Peyer's patch (tissue), 4 donors: ENCODE measurements at regions not wholly inside any gene's neighbourhood (a gene's known extent, or its start where the extent isn't known, plus 50 kb on each side); places are given as distances from the start of the nearest gene placed in this dataset.

Experiments used
- DNase-seq, 3 donors: peaks; one replicate each; pipeline ENCODE4 v3.0.0-alpha.2; 2017 to 2019
- H3K27ac ChIP-seq, 4 donors: fragments of 200-600 bp; sonication (generic); one replicate each; pipeline ENCODE4 v1.5.1; 2016 to 2019
- H3K27me3 ChIP-seq, 2 donors: fragments of 200-600 bp; sonication (generic); one replicate each; pipeline ENCODE4 v1.5.1; 2019
- H3K36me3 ChIP-seq, 3 donors: fragments of 200-600 bp; sonication (generic); one replicate each; pipeline ENCODE4 v1.5.1; 2016 to 2019
- H3K4me1 ChIP-seq, 4 donors: fragments of 200-600 bp; sonication (generic); one replicate each; pipeline ENCODE4 v1.5.1; 2016 to 2019
- H3K4me3 ChIP-seq, 4 donors: fragments of 200-600 bp; sonication (generic); 1 replicate in 3 of 4; 2 replicates in 1 of 4; pipeline ENCODE4 v1.5.1; 2016 to 2019; ENCODE audit warnings: mild to moderate bottlenecking in 1 of 4
- H3K9me3 ChIP-seq, 4 donors: fragments of 200-600 bp; sonication (generic); one replicate each; pipeline ENCODE4 v1.5.1; 2016 to 2019; ENCODE audit warnings: mild to moderate bottlenecking in 1 of 4
- POLR2A ChIP-seq, 2 donors: fragments of 450-650 bp; IDR thresholded peaks; one replicate each; pipeline ENCODE4 v1.5.1; 2017; ENCODE audit warnings: antibody characterized with exemption in 2 of 2, mild to moderate bottlenecking in 2 of 2, moderate library complexity in 2 of 2
- TF ChIP-seq, protein P1 (sequence below), 6 experiments: fragments of 450-650 bp in 4 of 6; fragments of 200-600 bp in 2 of 6; sonication (generic) in 1 of 6; IDR thresholded peaks; one replicate each; pipeline ENCODE4 v1.5.1; 2017 to 2019; ENCODE audit warnings: antibody characterized with exemption in 6 of 6, mild to moderate bottlenecking in 3 of 6, moderate library complexity in 1 of 6

DNA sequence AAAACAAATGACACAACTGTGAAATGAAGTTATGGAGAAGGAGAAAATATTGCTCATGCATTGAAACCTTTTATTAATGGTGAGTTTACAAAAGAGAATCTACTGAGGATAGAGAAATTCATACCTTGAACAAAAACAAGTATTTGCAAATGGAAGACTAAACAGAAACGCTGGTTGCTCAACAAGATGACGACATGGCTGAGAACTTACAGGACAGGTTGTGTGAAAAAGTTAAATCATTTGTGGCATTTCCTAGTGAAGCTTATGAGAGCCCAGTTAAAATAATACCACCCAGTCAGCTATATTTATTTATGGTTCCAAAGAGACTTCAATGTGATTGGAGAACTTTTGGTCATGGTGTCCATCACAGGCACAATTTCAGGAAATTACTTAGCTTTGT lies 148.6 kb upstream of the PKDCC start:
- Histone ChIP-seq H3K9me3 (no peaks in the 10 kb centered on the region), H3K4me3 (no peak overlapping the region), H3K4me1 (peaks cover 0 to 9% (median 0%) of the 10 kb centered on the region in 4 donors), H3K27me3 (no peaks in the 10 kb centered on the region), H3K27ac (no peak overlapping the region), H3K36me3 (no peaks in the 10 kb centered on the region)
- no peak for TF ChIP-seq POLR2A (IDR thresholded peaks at IDR 0.05)
- TF ChIP-seq, protein P1, sequence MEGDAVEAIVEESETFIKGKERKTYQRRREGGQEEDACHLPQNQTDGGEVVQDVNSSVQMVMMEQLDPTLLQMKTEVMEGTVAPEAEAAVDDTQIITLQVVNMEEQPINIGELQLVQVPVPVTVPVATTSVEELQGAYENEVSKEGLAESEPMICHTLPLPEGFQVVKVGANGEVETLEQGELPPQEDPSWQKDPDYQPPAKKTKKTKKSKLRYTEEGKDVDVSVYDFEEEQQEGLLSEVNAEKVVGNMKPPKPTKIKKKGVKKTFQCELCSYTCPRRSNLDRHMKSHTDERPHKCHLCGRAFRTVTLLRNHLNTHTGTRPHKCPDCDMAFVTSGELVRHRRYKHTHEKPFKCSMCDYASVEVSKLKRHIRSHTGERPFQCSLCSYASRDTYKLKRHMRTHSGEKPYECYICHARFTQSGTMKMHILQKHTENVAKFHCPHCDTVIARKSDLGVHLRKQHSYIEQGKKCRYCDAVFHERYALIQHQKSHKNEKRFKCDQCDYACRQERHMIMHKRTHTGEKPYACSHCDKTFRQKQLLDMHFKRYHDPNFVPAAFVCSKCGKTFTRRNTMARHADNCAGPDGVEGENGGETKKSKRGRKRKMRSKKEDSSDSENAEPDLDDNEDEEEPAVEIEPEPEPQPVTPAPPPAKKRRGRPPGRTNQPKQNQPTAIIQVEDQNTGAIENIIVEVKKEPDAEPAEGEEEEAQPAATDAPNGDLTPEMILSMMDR (IDR thresholded peaks at IDR 0.05): no peak
- DNase-seq: no peak

DNA sequence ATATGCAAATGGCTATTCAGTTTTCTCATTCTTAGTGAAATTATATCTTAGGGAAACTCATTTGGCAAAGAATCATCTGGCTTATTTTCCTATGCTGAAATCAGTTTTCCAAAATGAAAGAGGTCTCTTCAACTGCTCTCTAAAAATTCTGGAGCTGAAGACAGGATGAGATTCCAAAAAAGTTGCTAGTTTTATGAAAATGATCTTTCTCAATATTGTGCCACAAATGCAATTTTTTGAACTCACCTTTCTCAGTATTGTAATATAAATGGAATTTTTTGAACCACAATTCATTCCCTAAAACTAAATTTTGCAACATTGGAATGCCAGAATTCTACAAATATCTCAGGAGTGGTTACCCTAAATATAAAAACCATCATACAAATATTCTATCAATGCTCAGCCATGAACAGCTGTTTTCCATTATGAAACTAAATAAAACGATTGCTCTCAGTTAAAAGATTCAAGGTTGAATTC lies 147.7 kb upstream of the PKDCC start:
- H3K27ac ChIP-seq: no peak overlapping the region

DNA sequence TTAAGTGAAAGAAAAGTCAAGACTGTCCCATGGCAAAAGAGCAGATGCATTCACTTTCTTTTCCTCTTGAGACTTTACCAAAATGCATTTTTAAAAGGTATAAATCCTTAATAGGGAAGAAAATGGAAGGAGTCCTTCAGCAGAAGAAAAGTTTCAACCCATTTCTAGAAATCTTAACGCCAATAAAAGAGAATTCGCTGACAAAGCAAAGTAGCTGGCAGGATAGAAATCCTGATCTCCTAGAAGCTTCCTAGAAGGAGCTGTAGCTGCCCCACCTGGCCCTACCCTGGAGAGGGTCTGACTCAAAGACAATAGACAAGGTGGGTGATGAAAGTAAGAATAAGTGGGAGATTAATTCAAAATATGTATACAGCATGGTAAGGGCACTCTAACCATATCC lies 144.9 kb upstream of the PKDCC start:
- no peaks in the 10 kb centered on the region for H3K36me3 ChIP-seq
- TF ChIP-seq, protein P1 (IDR thresholded peaks at IDR 0.05): no peak
- no peak for TF ChIP-seq POLR2A (IDR thresholded peaks at IDR 0.05)
- H3K4me3 ChIP-seq: no peak overlapping the region
- no peaks in the 10 kb centered on the region for H3K4me1 ChIP-seq
- DNase-seq: no peak
- no peaks in the 10 kb centered on the region for H3K9me3 ChIP-seq
- H3K27me3 ChIP-seq: no peaks in the 10 kb centered on the region
- H3K27ac ChIP-seq: no peak overlapping the region

More for the DNA sequence above, 147.7 kb upstream of the PKDCC start:
- TF ChIP-seq, protein P1 (IDR thresholded peaks at IDR 0.05): no peak
- no peak for TF ChIP-seq POLR2A (IDR thresholded peaks at IDR 0.05)
- no peak overlapping the region for H3K4me3 ChIP-seq
- no peaks in the 10 kb centered on the region for H3K36me3 ChIP-seq
- H3K27me3 ChIP-seq: no peaks in the 10 kb centered on the region
- no peak for DNase-seq
- peaks cover 0 to 8% (median 0%) of the 10 kb centered on the region in 4 donors for H3K4me1 ChIP-seq
- H3K9me3 ChIP-seq: no peaks in the 10 kb centered on the region

DNA sequence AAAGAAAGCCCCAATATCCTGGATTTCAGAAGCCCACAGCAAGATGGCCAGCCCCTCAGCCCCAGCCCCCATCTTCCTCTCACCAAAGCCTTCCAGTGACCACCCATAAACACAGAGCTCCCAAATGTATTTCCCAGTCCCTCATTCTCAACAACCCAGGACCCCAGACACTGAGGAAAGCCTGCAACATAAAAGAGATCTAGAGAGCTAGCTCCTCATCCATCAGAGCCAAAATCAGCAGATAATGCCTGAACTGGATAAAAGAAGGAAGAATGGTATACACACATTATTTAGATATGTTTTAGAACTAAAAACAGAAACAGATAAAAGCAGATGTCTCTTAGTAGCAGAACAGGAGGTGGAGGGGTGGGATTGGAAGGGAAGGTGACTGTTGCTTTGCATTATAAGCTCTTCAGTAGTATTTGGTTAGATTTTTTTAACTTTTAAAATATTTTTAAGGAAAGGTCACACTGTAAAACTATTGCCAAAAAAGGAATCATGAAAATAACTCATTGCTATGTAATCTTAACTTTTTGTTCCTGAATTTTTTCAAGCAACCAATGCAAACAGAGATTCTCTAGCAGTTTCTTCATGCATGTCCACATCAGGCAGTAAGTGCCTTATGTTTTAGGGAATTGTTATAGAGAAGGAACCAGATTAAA lies 144.2 kb upstream of the PKDCC start:
- TF ChIP-seq POLR2A (IDR thresholded peaks at IDR 0.05): no peak
- TF ChIP-seq, protein P1 (IDR thresholded peaks at IDR 0.05): no peak
- Histone ChIP-seq H3K27ac (no peak overlapping the region), H3K4me3 (no peak overlapping the region), H3K9me3 (no peaks in the 10 kb centered on the region), H3K36me3 (no peaks in the 10 kb centered on the region), H3K27me3 (no peaks in the 10 kb centered on the region), H3K4me1 (no peaks in the 10 kb centered on the region)
- DNase-seq: no peak

DNA sequence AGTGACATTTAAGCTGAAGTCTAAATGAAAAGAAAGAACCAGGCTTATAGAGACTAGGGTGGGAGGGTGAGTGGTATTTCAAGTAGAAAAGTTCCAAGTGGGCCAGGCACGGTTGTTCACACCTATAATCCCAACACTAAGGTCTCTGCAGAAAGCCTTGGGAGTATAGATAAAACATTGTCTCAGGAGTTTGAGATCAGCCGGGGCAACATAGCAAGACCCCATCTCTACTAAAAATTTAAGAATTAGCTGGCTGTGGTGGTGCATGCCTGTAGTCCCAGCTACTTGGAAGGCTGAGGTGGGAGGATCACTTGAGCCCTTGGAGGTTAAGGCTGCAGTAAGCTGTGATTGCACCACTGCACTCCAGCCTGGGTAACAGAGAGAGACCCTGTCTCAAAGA lies 143.4 kb upstream of the PKDCC start:
- TF ChIP-seq POLR2A (IDR thresholded peaks at IDR 0.05): no peak
- H3K36me3 ChIP-seq: no peaks in the 10 kb centered on the region
- H3K27me3 ChIP-seq: no peaks in the 10 kb centered on the region
- DNase-seq: no peak
- H3K27ac ChIP-seq: no peak overlapping the region
- H3K4me1 ChIP-seq: no peaks in the 10 kb centered on the region
- H3K4me3 ChIP-seq: no peak overlapping the region
- H3K9me3 ChIP-seq: no peaks in the 10 kb centered on the region

DNA sequence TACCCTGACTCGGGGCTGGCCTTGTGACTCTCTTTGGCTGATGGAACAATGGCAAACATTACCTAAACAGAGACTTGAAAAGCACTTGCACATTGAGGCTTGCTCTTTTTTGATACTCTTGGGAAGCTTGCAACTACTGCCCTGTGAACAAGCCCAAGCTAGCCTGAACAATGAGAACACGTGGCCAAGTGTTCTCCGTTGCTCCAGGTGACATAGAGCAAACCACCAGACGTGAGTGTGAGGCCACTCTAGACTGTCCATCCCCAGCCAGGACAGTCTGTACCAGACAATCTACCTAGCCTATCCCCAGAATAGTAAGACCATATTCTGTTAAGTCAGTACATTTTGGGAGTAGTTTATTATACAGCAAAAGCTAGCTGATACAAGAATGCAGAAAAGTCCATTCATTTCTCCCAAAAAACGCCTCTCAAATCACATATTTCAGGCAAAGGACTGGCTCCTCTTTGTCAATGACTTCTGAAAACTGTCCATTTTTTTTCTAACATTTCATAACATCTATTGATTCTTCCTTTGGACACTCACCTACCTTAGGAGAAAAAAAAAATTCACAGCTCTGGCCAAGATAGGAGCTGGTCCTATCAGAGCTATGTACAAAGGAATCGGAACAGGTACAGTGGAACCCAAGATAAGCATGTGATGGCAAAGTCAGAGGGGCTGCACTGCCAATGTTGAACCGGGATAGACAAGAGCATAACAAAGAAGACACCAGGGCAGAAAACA lies 142.1 kb upstream of the PKDCC start:
- TF ChIP-seq, protein P1 (IDR thresholded peaks at IDR 0.05): no peak
- TF ChIP-seq POLR2A (IDR thresholded peaks at IDR 0.05): no peak
- Histone ChIP-seq H3K27ac (no peak overlapping the region), H3K36me3 (no peaks in the 10 kb centered on the region), H3K9me3 (no peaks in the 10 kb centered on the region), H3K4me1 (no peaks in the 10 kb centered on the region), H3K4me3 (no peak overlapping the region), H3K27me3 (no peaks in the 10 kb centered on the region)
- DNase-seq: no peak
